Astrocyte of the spinal cord (primary cell): ENCODE measurements at regions not wholly inside any gene's neighbourhood (a gene's known extent, or its start where the extent isn't known, plus 50 kb on each side); places are given as distances from the start of the nearest gene placed in this dataset.

Experiments used
- DNase-seq: peaks from one replicate; pipeline ENCODE4 v3.0.0; 2011; ENCODE audit warnings: low read depth, low spot score
- H3K4me3 ChIP-seq: 2 replicates; pipeline ENCODE4 v1.5.1; 2011; ENCODE audit warnings: low read depth, mild to moderate bottlenecking, low read length, moderate library complexity
- CTCF ChIP-seq: IDR thresholded peaks from 2 replicates; pipeline ENCODE4 v1.5.1; 2012; ENCODE audit warnings: low read depth, mild to moderate bottlenecking, low read length, inconsistent platforms
- in situ Hi-C: cut with HindIII; loops from 2 replicates; pipeline ENCODE4 v1.10.0; 2017; ENCODE audit warnings: low sequenced_read_pairs

DNA sequence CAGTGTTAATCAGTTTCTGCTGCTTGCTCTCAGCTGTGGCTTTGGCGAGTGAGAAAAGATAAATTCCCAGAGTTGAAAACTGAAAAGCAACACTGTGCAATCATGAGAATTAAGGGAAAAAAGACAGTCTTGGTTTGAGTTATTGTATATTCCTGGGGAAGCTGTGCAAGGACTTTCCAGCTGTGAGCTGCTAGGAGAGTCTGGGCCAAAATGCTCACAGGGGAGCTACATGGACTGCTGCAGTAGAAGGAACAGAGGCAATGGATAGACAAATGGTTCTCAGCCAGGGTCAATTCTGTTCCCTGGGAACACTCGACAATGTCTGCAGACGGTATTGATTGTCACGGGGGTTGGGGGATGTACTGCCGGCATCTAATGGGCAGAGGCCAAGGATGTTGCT lies 102.0 kb upstream of the ADAMTS18 start:
- no peak for DNase-seq
- in situ Hi-C loops: no loop called here

GRCh38 chr16:77539421-77540034 lies 104.7 kb upstream of the ADAMTS18 start:
- in situ Hi-C loops: no loop called here

More for the DNA sequence above, 102.0 kb upstream of the ADAMTS18 start:
- TF ChIP-seq CTCF: no peak
- H3K4me3 ChIP-seq: no peak overlapping the region

DNA sequence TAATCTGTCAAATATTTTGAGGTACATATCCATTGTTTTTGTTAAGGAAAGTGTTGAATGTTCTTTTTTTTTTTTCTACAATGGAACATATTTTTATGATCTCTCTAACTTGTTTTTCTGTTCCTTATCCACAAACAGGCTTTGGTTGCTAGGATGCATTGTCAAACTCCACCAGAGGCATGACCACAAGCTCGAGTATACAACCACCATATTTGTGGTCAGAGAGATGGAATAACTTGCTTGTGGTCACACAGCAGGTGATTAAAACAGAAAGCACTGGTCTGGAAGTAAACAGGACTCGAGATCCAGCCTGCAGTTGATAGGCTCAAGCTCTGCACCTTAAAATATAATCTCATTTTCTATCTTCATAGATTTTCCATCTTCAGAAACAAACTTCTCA lies 105.8 kb upstream of the ADAMTS18 start:
- in situ Hi-C loops: no loop called here
- H3K4me3 ChIP-seq: no peak overlapping the region
- TF ChIP-seq CTCF: no peak
- peak; percentile 90 for DNase-seq

More at GRCh38 chr16:77539421-77540034, 104.7 kb upstream of the ADAMTS18 start:
- no peak overlapping the region for H3K4me3 ChIP-seq
- no peak for TF ChIP-seq CTCF
- DNase-seq: no peak

DNA sequence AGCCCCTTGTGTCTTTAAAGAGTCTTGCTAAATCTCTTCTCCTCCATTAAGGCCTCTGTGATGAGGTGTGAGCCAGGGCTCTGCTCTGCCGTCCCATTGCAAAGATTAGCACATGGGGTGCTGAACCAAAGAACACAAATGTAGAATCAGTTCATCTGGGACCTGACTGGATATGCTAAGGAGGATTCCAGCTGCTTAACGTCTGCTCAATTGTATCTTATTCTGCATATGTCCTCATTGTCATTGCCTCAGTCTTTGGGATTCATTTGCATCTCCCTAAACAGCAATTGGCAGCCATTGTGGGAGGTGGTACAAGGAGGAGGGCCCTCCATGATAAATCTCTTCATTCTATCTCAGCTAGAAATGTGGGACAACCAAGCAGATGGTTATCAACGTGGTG lies 106.3 kb upstream of the ADAMTS18 start:
- H3K4me3 ChIP-seq: no peak overlapping the region
- DNase-seq: no peak
- TF ChIP-seq CTCF: no peak
- in situ Hi-C loops: no loop called here

DNA sequence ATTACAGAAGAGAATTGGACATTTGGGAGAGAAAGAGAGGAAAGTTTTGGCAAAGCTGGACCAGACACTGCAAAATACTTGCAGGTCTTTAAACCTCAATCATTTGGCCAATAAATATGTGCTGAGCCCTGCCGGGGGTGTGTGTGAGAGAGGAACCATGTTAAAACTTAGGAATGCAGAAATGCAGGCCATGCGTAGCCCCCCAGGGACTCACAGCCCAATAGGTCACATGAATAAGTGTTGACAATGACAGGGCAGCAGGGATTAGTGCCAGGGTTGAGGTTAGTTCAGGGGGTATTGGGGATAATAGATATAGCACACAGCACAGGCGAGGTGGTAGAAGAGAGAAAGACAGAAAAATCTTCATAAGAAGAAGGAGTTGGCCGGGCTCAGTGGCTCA lies 113.3 kb upstream of the ADAMTS18 start:
- no peak for TF ChIP-seq CTCF
- H3K4me3 ChIP-seq: no peak overlapping the region
- in situ Hi-C loops: no loop called here
- DNase-seq: no peak

DNA sequence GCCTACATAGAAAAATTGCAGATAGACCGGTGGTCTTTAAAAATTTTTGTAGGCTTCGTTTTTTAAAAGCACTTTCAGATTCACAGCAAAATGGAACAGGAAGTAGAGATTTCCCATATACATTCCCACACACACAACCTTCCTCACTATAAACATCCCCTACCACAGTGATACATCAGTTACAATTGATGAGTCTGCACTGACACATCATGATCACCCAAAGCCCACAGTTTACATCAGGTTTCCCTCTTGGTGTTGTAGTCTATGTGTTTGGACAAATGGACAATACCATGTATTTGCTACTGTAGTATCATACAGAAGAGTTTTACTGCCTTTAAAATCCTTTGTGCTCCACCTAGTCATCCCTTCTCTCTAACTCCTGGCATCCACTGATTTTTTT lies 113.9 kb upstream of the ADAMTS18 start:
- in situ Hi-C loops: no loop called here
- no peak for TF ChIP-seq CTCF
- H3K4me3 ChIP-seq: no peak overlapping the region
- no peak for DNase-seq

DNA sequence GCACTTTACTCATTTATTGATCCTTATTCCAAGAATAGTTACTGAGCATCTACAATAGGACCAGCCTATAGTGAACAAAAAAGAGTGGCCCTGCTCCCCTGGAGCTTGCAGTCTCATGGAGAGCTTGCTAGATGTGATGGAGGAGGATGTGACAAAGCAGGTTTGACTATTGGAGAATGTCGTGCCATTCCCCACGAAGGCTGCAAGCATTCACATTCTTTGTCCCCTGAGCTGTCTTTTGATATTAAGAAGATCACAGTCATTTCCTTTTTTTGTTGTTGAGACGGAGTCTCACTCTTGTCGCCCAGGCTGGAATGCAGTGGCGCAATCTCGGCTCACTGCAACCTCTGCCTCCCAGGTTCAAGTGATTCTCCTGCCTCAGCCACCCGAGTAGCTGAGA lies 115.0 kb upstream of the ADAMTS18 start:
- in situ Hi-C loops: no loop called here
- TF ChIP-seq CTCF: no peak
- DNase-seq: no peak
- no peak overlapping the region for H3K4me3 ChIP-seq
